Tibial nerve (tissue), 4 donors: ENCODE measurements at regions not wholly inside any gene's neighbourhood (a gene's known extent, or its start where the extent isn't known, plus 50 kb on each side); places are given as distances from the start of the nearest gene placed in this dataset.

ENCODE experiments used
- DNase-seq, 2 donors: peaks; one replicate each; pipeline ENCODE4 v3.0.0-alpha.2; 2019; ENCODE audit warnings: low spot score in 2 of 2
- H3K27ac ChIP-seq, 4 donors: fragments of 200-600 bp; sonication (generic) in 3 of 4; one replicate each; pipeline ENCODE4 v1.5.1; 2017 to 2019; ENCODE audit warnings: mild to moderate bottlenecking in 1 of 4
- H3K27me3 ChIP-seq, 2 donors: fragments of 200-600 bp; sonication (generic) in 1 of 2; one replicate each; pipeline versions ENCODE4 v1.5.1 to v1.6.0; 2017 to 2019
- H3K36me3 ChIP-seq, 3 donors: fragments of 200-600 bp; sonication (generic); one replicate each; pipeline ENCODE4 v1.5.1; 2018 to 2019
- H3K4me1 ChIP-seq, 4 donors: fragments of 200-600 bp; sonication (generic) in 3 of 4; one replicate each; pipeline ENCODE4 v1.5.1; 2017 to 2019
- H3K4me3 ChIP-seq, 4 donors: fragments of 200-600 bp; sonication (generic) in 3 of 4; one replicate each; pipeline ENCODE4 v1.5.1; 2017 to 2019; ENCODE audit warnings: mild to moderate bottlenecking in 1 of 4, moderate library complexity in 1 of 4
- H3K9me3 ChIP-seq, 4 donors: fragments of 200-600 bp; sonication (generic) in 3 of 4; one replicate each; pipeline ENCODE4 v1.5.1; 2017 to 2019
- EP300 ChIP-seq, 2 donors: sonication (generic); formaldehyde crosslinking; IDR thresholded peaks; one replicate each; pipeline ENCODE4 v1.6.1; 2017; ENCODE audit warnings: antibody characterized with exemption in 2 of 2, mild to moderate bottlenecking in 1 of 2
- POLR2A ChIP-seq, 2 donors: fragments of 450-650 bp; IDR thresholded peaks; one replicate each; pipeline ENCODE4 v1.6.1; 2017; ENCODE audit warnings: antibody characterized with exemption in 2 of 2, mild to moderate bottlenecking in 2 of 2, moderate library complexity in 2 of 2
- WGBS, 2 donors: methylation state at CpG; one replicate each; pipeline ENCODE4 v1.1.5; 2018; 5-methylcytosine and 5-hydroxymethylcytosine counted together
- TF ChIP-seq, protein P1 (sequence below), 5 experiments: fragments of 200-600 bp in 3 of 5; fragments of 450-650 bp in 2 of 5; sonication (generic) in 3 of 5; IDR thresholded peaks; one replicate each; pipeline ENCODE4 v1.5.1; 2016 to 2019; ENCODE audit warnings: antibody characterized with exemption in 5 of 5, mild to moderate bottlenecking in 3 of 5, moderate library complexity in 2 of 5

DNA sequence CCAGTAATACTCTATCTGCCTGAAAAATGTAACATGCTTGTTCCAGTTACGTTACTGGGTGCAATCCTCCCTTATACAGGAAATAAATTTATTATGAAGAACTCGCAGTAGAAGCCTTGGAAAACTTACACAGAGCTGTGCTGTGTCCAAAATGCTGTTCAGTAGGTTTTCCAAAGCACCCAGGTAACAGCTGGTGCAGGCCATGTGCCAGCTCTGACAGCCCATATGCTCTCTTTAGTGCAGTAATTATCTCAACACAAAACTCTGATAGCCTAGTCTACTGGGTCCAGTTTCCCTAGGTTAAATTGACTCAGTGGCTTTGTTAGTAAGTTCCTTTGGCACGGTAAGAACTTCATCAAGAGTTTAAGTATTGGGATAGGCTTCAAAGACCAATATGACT is 120.7 kb upstream of the OBI1 start:
- WGBS, 2 donors, result 76 to 78% methylated on average over 3 of the region's 3 CpGs

DNA sequence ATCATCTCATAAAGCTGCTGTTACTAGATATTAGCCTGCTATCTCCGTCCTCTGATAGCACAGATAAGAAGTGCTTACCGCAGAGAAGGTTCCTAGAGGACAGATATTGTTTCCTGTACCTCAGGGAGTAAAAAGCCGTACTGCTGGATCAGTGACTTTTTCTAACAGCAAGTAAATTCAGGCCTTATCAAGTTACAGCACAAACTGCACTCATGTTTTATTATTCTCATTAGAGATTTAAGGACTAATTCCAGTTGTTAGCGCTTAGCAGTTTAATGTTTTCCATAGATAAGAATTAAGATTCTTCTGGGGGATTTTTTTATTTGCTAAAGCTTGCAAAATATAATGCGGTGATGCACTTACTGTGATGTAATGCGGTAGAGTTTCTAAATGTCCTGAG is 119.0 kb upstream of the OBI1 start:
- WGBS, 2 donors, result 48 to 68% methylated on average over 6 of the region's 6 CpGs
- no peaks in the 10 kb centered on the region for H3K4me1 ChIP-seq
- H3K27me3 ChIP-seq, result no peaks in the 10 kb centered on the region
- DNase-seq, result no peak
- no peaks in the 10 kb centered on the region for H3K36me3 ChIP-seq
- H3K4me3 ChIP-seq, result no peak overlapping the region
- no peak overlapping the region for H3K27ac ChIP-seq
- no peaks in the 10 kb centered on the region for H3K9me3 ChIP-seq
- no peak for TF ChIP-seq EP300 (IDR thresholded peaks at IDR 0.05)
- no peak for TF ChIP-seq POLR2A (IDR thresholded peaks at IDR 0.05)
- TF ChIP-seq, protein P1, sequence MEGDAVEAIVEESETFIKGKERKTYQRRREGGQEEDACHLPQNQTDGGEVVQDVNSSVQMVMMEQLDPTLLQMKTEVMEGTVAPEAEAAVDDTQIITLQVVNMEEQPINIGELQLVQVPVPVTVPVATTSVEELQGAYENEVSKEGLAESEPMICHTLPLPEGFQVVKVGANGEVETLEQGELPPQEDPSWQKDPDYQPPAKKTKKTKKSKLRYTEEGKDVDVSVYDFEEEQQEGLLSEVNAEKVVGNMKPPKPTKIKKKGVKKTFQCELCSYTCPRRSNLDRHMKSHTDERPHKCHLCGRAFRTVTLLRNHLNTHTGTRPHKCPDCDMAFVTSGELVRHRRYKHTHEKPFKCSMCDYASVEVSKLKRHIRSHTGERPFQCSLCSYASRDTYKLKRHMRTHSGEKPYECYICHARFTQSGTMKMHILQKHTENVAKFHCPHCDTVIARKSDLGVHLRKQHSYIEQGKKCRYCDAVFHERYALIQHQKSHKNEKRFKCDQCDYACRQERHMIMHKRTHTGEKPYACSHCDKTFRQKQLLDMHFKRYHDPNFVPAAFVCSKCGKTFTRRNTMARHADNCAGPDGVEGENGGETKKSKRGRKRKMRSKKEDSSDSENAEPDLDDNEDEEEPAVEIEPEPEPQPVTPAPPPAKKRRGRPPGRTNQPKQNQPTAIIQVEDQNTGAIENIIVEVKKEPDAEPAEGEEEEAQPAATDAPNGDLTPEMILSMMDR (IDR thresholded peaks at IDR 0.05), result no peak

More for the DNA sequence above, 120.7 kb upstream of the OBI1 start:
- no peak overlapping the region for H3K4me3 ChIP-seq
- H3K9me3 ChIP-seq, result no peaks in the 10 kb centered on the region
- no peaks in the 10 kb centered on the region for H3K36me3 ChIP-seq
- H3K27me3 ChIP-seq, result peaks cover 0 to 4% of the 10 kb centered on the region in 2 donors
- no peak for DNase-seq
- TF ChIP-seq, protein P1 (IDR thresholded peaks at IDR 0.05), result no peak
- TF ChIP-seq EP300 (IDR thresholded peaks at IDR 0.05) (no peak), POLR2A (IDR thresholded peaks at IDR 0.05) (no peak)
- no peaks in the 10 kb centered on the region for H3K4me1 ChIP-seq
- H3K27ac ChIP-seq, result no peak overlapping the region

DNA sequence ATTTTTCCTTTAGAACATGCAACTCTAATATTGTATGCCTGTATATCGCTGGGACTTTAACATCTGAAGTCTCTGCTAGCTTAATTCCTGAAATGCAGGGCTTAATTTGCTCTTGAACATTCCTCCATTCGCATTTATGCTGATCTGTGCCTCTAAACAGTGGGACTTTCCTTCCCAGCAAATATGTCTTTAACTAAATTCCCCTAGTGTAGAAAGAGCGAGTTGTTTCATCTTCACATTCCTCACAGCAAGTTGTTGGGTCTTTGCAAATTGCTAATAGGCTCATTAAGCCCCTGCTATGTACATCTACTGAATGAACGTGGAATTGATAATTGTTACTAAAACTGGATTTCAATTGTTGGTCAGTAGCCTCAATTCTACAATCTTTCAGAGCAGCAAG is 118.4 kb upstream of the OBI1 start:
- Histone ChIP-seq H3K27ac (no peak overlapping the region), H3K4me1 (no peaks in the 10 kb centered on the region), H3K9me3 (no peaks in the 10 kb centered on the region), H3K27me3 (no peaks in the 10 kb centered on the region), H3K36me3 (no peaks in the 10 kb centered on the region), H3K4me3 (no peak overlapping the region)
- TF ChIP-seq EP300 (IDR thresholded peaks at IDR 0.05) (no peak), POLR2A (IDR thresholded peaks at IDR 0.05) (no peak)
- TF ChIP-seq, protein P1 (IDR thresholded peaks at IDR 0.05), result no peak
- 46 to 56% methylated on average over 4 of the region's 4 CpGs for WGBS, 2 donors
- no peak for DNase-seq

DNA sequence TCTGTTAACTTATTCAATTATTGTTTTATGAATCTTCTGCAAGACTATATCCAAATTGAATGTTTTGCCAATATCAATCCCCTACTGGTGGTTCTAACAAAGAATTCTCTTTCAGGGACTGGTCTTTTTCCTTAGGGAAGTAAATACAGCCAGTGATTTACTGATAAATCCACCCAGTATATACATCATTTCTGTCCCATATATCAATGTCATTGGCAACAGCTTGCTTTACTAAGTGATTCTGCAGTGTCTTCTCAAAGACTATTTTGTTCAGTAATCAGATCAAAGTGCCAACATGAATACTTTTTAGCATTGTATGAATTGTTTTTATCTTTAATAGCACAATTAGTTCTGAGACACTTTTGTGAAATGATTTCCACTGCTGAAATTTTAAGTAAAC is 114.0 kb upstream of the OBI1 start:
- Histone ChIP-seq H3K27me3 (no peaks in the 10 kb centered on the region), H3K4me3 (no peak overlapping the region), H3K36me3 (no peaks in the 10 kb centered on the region), H3K27ac (no peak overlapping the region), H3K9me3 (no peaks in the 10 kb centered on the region), H3K4me1 (no peaks in the 10 kb centered on the region)
- TF ChIP-seq, protein P1 (IDR thresholded peaks at IDR 0.05), result no peak
- no peak for TF ChIP-seq POLR2A (IDR thresholded peaks at IDR 0.05)
- TF ChIP-seq EP300 (IDR thresholded peaks at IDR 0.05), result no peak
- DNase-seq, result no peak

DNA sequence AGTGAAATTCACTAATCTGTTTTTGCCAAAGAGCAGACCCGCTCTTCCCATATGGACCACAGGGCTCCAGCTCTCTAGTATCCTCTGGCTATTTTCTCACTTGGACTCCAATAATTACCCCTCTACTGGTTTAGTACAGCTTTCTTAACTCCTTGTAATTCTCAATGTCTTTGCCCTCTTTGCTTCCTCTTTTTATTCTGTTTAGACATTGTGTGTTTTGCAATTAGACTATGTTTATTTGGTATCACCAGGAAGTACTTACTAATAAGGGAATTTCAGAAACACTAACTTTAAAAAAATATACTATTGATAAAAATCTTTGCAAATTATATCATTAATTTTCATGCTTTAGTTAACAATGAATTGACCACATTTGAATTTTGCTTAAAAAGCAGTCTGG is 111.6 kb upstream of the OBI1 start:
- Histone ChIP-seq H3K27ac (no peak overlapping the region), H3K4me3 (no peak overlapping the region), H3K27me3 (no peaks in the 10 kb centered on the region), H3K4me1 (no peaks in the 10 kb centered on the region), H3K9me3 (no peaks in the 10 kb centered on the region), H3K36me3 (no peaks in the 10 kb centered on the region)
- no peak for TF ChIP-seq EP300 (IDR thresholded peaks at IDR 0.05)
- TF ChIP-seq, protein P1 (IDR thresholded peaks at IDR 0.05), result no peak
- TF ChIP-seq POLR2A (IDR thresholded peaks at IDR 0.05), result no peak
- 88 to 93% methylated on average over 1 of the region's 1 CpG for WGBS, 2 donors
- DNase-seq, result no peak
